DND-41 (cell line): ENCODE measurements at regions not wholly inside any gene's neighbourhood (a gene's known extent, or its start where the extent isn't known, plus 50 kb on each side); places are given as distances from the start of the nearest gene placed in this dataset.

Experiments used
- ATAC-seq: fragments of 200-7000 bp; cut with Tn5 transposase; 3 replicates; pipeline ENCODE4 v1.9.1; 2021; ENCODE audit warnings: low read depth; ENCODE audit not compliant: insufficient read depth
- DNase-seq: peaks from one replicate; pipeline ENCODE4 v3.0.0-alpha.2; 2020
- H2AFZ ChIP-seq: 2 replicates; pipeline ENCODE4 v1.6.0; 2012; ENCODE audit warnings: low read depth, low read length
- H3K27ac ChIP-seq: 2 replicates; pipeline ENCODE4 v1.5.1; 2012; ENCODE audit warnings: low read length, inconsistent platforms
- H3K27me3 ChIP-seq: fragments of 200-600 bp; sonication (generic); 2 replicates; pipeline ENCODE4 v1.6.0; 2012; ENCODE audit warnings: low read length, mild to moderate bottlenecking, inconsistent platforms; ENCODE audit not compliant: insufficient read depth, poor library complexity
- H3K36me3 ChIP-seq: 2 replicates; pipeline ENCODE4 v1.5.1; 2012; ENCODE audit warnings: low read length, inconsistent platforms; ENCODE audit not compliant: insufficient read depth
- H3K4me1 ChIP-seq: 2 replicates; pipeline ENCODE4 v1.5.1; 2012; ENCODE audit warnings: mild to moderate bottlenecking, low read length; ENCODE audit not compliant: insufficient read depth
- H3K4me2 ChIP-seq: 2 replicates; pipeline ENCODE4 v1.6.0; 2012; ENCODE audit warnings: mild to moderate bottlenecking, moderate library complexity, low read length, inconsistent platforms; ENCODE audit not compliant: insufficient read depth
- H3K4me3 ChIP-seq, 2 experiments: fragments of 200-600 bp in 1 of 2; shearing (Covaris generic) in 1 of 2; 2 replicates each; pipeline ENCODE4 v1.5.1; 2012 to 2016; ENCODE audit warnings: inconsistent platforms in 2 of 2, low read length in 2 of 2, mild to moderate bottlenecking in 2 of 2, low read depth in 1 of 2, moderate library complexity in 1 of 2
- H3K79me2 ChIP-seq: 2 replicates; pipeline ENCODE4 v1.6.0; 2012; ENCODE audit warnings: low read length, inconsistent platforms; ENCODE audit not compliant: insufficient read depth
- H3K9ac ChIP-seq: 2 replicates; pipeline ENCODE4 v1.6.0; 2012; ENCODE audit warnings: low read depth, mild to moderate bottlenecking, inconsistent platforms, low read length, moderate library complexity
- H3K9me3 ChIP-seq: 2 replicates; pipeline ENCODE4 v1.5.1; 2012; ENCODE audit warnings: low read length, moderate library complexity, mild to moderate bottlenecking, inconsistent platforms; ENCODE audit not compliant: insufficient read depth, severe bottlenecking
- H4K20me1 ChIP-seq: 2 replicates; pipeline ENCODE4 v1.6.0; 2012; ENCODE audit warnings: low read length; ENCODE audit not compliant: insufficient read depth
- EZH2 ChIP-seq: IDR thresholded peaks from 3 replicates; pipeline ENCODE4 v1.6.1; 2012; ENCODE audit warnings: borderline replicate concordance, low read depth, mild to moderate bottlenecking, moderate library complexity, low read length, inconsistent platforms; ENCODE audit not compliant: severe bottlenecking
- TF ChIP-seq, protein P1 (sequence below): IDR thresholded peaks from 2 replicates; pipeline ENCODE4 v1.5.1; 2012; ENCODE audit warnings: borderline replicate concordance, low read length, moderate library complexity, mild to moderate bottlenecking; ENCODE audit not compliant: poor library complexity, severe bottlenecking; ENCODE audit errors: extremely low read depth

DNA sequence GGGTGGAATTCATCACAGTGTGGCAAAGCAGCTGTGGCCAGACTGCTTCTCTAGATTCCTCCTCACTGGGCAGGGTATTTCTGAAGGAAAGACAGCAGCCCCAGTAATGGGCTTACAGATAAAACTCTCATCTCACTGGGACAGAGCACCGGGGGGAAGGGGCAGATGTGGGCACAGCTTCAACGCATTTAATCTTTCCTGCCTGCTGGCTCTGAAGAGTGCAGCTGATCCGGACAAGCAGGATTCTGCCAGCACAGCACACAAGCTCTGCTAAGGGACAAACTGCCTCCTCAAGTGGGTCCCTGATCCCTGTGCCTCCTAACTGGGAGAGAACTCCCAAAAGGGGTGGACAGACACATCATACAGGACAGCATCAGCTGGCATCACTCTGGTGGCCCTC lies 779.9 kb upstream of the CNTNAP5 start:
- Histone ChIP-seq H2AFZ (no peak overlapping the region), H3K9me3 (no peaks in the 10 kb centered on the region), H3K4me3 (no peak overlapping the region), H3K9ac (no peak overlapping the region), H4K20me1 (no peaks in the 10 kb centered on the region), H3K4me2 (no peak overlapping the region), H3K36me3 (no peaks in the 10 kb centered on the region), H3K4me1 (no peaks in the 10 kb centered on the region), H3K27ac (no peak overlapping the region), H3K27me3 (no peaks in the 10 kb centered on the region), H3K79me2 (no peaks in the 10 kb centered on the region)
- DNase-seq, result no peak
- ATAC-seq, result no peak
- TF ChIP-seq EZH2, result no peak
- TF ChIP-seq, protein P1, sequence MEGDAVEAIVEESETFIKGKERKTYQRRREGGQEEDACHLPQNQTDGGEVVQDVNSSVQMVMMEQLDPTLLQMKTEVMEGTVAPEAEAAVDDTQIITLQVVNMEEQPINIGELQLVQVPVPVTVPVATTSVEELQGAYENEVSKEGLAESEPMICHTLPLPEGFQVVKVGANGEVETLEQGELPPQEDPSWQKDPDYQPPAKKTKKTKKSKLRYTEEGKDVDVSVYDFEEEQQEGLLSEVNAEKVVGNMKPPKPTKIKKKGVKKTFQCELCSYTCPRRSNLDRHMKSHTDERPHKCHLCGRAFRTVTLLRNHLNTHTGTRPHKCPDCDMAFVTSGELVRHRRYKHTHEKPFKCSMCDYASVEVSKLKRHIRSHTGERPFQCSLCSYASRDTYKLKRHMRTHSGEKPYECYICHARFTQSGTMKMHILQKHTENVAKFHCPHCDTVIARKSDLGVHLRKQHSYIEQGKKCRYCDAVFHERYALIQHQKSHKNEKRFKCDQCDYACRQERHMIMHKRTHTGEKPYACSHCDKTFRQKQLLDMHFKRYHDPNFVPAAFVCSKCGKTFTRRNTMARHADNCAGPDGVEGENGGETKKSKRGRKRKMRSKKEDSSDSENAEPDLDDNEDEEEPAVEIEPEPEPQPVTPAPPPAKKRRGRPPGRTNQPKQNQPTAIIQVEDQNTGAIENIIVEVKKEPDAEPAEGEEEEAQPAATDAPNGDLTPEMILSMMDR, result no peak

DNA sequence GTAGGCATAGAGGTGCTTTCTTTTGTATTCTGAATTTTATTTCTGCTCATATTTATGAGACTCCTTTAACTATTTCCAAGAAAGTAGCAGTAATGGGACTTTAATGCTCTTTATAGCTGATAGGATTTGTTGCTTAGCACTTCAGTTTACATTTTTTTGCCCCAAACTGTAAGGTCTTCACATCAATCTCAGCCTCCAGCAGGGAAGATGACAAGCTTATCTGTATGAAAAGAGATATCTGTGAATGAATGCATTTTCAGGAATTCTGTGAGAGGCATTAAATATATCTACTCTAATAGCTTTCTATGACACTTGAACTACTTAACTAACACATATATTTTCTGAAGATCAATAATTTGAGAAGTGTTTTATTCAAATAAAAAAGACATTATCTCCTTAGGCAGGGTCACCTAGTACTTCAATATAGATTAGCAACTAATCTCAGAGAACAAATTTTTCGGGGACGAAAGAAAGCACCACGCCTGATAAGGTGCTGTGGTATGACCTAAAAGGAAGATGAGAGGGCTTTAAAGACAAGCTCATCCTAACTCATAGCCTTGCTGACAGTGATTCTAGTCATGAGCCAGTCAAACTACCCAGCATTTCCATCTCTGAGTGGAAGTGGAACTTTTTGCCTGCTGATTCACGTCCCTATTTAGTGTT lies 766.1 kb upstream of the CNTNAP5 start:
- Histone ChIP-seq H3K9ac (no peak overlapping the region), H3K36me3 (no peaks in the 10 kb centered on the region), H3K9me3 (no peaks in the 10 kb centered on the region), H2AFZ (no peak overlapping the region), H3K79me2 (no peaks in the 10 kb centered on the region), H3K4me3 (no peak overlapping the region), H3K27me3 (no peaks in the 10 kb centered on the region), H3K4me1 (no peaks in the 10 kb centered on the region), H3K4me2 (no peak overlapping the region), H3K27ac (no peak overlapping the region), H4K20me1 (no peaks in the 10 kb centered on the region)
- TF ChIP-seq, protein P1, result no peak
- TF ChIP-seq EZH2, result no peak
- ATAC-seq, result no peak
- DNase-seq, result no peak

DNA sequence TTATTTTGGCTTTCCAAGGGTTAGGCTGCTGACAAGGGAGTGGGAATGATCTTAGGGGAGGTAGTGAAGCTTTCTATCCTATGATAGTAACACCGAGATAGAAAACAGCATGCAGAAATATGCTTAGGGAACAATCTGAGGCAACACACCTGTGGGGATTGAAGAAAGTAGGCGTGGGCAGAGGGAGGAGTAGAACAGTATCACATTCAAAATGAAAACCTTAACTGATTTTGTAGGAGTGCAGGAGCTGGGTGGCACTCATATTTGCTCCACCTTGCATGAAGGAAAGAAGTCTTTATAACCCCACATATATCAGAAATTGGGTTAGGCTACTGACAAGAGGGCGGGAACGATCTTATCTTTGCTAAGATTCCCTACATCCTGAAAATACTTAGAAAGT lies 762.2 kb upstream of the CNTNAP5 start:
- Histone ChIP-seq H3K36me3 (no peaks in the 10 kb centered on the region), H3K27ac (no peak overlapping the region), H3K9ac (no peak overlapping the region), H3K9me3 (no peaks in the 10 kb centered on the region), H2AFZ (no peak overlapping the region), H3K27me3 (no peaks in the 10 kb centered on the region), H3K4me2 (no peak overlapping the region), H3K79me2 (no peaks in the 10 kb centered on the region), H3K4me3 (no peak overlapping the region), H3K4me1 (no peaks in the 10 kb centered on the region), H4K20me1 (no peaks in the 10 kb centered on the region)
- TF ChIP-seq EZH2, result no peak
- TF ChIP-seq, protein P1, result no peak
- DNase-seq (no peak), ATAC-seq (no peak)

DNA sequence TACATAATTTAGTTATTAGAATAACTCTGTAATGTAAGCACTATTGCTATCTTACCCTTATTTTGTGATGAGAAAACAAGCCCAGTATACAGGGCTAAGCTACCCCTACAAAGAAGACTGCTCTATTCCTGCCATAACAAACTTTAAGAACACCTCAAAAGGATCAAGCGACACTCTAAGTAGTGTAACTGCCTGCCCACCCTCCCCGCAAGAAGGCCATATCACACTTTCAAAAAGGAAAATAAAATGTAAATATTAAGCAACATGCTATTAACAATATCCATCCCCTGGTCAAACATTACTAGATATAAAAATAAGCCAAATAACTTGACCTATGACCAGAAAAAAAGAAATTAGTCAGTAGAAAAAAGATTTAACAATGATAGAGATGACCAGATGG lies 741.7 kb upstream of the CNTNAP5 start:
- no peaks in the 10 kb centered on the region for H3K9me3 ChIP-seq
- no peak for TF ChIP-seq EZH2
- TF ChIP-seq, protein P1, result no peak
- no peak overlapping the region for H3K4me2 ChIP-seq
- no peak overlapping the region for H2AFZ ChIP-seq
- no peak for DNase-seq
- no peaks in the 10 kb centered on the region for H3K36me3 ChIP-seq
- H3K9ac ChIP-seq, result no peak overlapping the region
- H3K4me3 ChIP-seq, result no peak overlapping the region
- H3K4me1 ChIP-seq, result no peaks in the 10 kb centered on the region
- no peak overlapping the region for H3K27ac ChIP-seq
- H4K20me1 ChIP-seq, result no peaks in the 10 kb centered on the region
- H3K79me2 ChIP-seq, result no peaks in the 10 kb centered on the region
- no peaks in the 10 kb centered on the region for H3K27me3 ChIP-seq
- no peak for ATAC-seq
